Stimulated activated CD8-positive, alpha-beta memory T cell treated with anti-CD3 and anti-CD28 coated beads, Interleukin-7, amount 100 ng/mL, for 1 hour (primary cell): ENCODE measurements at regions not wholly inside any gene's neighbourhood (a gene's known extent, or its start where the extent isn't known, plus 50 kb on each side); places are given as distances from the start of the nearest gene placed in this dataset.
"Not testable (repeated sequence)": the region's sequence is repeated elsewhere in the genome, so short reads cannot be mapped to it uniquely, and the experiment has no call there.

Experiments used
- DNase-seq, 2 donors: peaks; one replicate each; pipeline ENCODE4 v3.0.0-alpha.2; 2020; ENCODE audit warnings: low read depth in 2 of 2

DNA sequence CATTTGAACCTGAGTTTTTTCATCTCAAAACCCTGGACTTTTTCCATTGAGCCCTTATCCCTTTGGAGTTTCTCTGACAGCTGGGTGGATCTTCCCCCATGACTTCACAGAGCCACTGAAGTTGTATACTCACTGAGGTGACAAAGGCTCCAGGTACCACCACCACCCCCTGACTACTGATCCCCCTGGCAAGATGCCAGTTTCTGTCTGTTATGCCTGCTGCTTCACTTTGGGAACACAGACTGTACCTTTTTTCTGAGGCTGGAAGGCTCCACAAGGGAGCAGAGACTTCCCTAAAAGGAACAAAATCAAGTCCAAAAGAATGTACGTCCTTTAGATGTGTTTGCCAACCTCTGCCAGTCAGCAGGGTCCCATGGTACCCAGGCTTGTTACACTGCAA lies 160.3 kb upstream of the JADE1 start:
- no peak for DNase-seq

DNA sequence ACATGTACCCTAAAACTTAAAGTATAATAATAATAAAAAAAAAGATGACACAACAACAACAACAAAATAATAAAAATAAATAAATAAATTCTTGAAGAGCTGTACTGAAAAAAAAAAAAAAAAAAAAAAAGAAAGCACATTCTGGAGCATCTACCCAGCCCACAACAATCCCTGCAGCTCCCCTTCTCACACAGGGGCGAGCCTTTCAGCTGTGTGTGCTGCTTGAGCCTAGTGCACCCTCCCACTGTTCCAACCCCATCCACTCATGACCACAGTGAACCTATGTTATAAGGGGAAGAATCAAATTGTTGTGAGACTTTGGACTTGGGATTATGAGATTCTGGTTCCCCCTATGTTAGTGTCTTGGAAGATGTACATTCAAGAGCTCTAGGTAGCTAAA lies 161.5 kb upstream of the JADE1 start:
- DNase-seq: no peak

DNA sequence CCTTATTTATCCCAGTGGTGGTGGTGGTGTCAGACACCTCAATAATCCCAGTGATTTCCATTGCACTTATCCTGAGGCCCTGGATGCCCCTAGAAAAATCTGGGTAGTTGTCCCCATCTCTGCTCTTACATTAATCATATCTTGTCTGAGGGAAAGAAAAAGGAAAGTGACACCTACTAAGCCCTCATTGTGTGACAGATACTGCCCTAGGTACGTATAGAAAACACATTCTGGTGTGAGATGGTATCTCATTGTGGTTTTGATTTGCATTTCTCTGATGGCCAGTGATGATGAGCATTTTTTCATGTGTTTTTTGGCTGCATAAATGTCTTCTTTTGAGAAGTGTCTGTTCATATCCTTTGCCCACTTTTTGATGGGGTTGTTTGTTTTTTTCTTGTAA lies 162.6 kb upstream of the JADE1 start:
- DNase-seq: not testable (repeated sequence)

DNA sequence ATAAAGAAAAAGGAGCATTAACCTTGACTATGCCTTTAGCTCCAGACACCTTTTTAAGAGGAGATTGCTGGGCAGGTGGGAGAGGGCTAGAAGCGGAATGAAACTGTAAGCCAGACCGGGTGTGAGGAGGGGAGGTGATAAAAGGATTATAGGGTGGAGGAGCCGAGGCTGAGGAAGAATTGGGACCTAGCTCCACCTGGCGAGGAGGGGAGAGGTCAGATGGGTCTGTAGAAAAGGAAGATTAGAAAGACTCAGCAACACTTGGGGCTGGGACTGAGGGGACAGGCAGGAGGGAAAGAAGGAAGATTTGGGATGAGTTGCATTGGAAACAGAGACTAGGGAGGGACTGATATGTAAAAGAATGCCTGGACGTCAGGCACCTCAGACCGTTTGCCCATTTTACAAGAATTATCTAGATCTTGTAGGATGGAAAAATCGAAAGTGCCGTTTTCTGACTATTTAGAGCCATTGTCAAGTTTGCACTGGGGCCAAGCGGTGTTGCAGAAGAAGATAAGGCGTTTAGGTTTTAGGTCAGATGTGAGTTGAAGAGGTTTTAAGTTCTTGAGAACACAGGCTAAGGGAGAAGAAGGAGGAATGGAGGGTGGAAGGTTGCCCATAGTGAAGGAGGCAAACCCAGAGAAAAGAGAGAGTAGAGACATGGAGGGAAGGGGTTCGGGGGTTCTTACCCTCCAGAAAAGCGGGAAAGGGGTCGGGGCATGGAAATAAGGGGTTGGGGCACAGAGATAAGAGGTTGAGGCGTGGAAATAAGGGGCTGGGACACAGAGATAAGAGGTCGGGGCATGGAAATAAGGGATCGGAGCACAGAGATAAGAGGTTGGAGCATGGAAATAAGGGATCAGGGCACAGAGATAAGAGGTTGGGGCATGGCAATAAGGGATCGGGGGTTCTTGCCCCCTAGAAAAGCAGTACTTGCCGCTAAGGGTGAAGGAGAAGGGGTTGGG lies 164.5 kb upstream of the JADE1 start:
- not testable (repeated sequence) for DNase-seq

DNA sequence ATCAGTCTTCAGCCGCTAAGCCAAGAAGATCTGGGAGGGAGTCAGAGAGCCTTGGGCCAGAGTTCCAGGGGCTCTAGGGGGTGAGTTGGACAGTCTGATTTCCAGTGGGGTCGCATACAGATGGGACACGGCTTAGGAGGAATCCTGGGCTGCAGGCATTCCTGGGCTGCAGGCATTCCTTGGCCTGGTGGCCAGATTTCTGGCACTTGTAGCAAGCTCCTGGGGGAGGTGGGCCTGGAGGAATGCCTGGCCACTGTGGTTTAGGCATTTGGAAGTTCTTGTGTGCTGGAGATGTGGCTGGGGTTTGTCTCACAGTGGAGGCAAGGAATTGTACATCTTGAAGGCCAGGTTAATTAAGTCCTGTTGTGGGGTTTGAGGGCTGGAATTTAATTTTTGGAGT lies 165.4 kb upstream of the JADE1 start:
- not testable (repeated sequence) for DNase-seq

DNA sequence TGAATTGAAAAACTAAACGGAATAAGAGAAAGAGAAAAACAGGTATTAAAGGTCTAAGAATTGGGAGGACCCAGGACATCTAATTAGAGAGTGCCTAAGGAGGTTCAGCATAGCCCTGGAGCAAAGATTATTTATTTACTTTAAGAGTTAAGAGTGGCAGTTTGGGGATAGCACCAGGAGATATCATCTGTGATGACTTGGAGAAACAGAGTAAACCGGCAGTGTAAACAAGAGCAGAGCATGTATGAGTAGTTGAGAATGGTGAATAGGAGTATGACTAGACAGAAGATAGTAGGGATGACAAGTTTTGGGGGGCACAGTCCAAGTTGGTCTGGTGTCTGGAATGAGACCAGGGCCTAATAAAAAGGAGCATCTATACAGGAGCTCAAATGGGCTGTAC lies 167.9 kb upstream of the JADE1 start:
- not testable (repeated sequence) for DNase-seq

DNA sequence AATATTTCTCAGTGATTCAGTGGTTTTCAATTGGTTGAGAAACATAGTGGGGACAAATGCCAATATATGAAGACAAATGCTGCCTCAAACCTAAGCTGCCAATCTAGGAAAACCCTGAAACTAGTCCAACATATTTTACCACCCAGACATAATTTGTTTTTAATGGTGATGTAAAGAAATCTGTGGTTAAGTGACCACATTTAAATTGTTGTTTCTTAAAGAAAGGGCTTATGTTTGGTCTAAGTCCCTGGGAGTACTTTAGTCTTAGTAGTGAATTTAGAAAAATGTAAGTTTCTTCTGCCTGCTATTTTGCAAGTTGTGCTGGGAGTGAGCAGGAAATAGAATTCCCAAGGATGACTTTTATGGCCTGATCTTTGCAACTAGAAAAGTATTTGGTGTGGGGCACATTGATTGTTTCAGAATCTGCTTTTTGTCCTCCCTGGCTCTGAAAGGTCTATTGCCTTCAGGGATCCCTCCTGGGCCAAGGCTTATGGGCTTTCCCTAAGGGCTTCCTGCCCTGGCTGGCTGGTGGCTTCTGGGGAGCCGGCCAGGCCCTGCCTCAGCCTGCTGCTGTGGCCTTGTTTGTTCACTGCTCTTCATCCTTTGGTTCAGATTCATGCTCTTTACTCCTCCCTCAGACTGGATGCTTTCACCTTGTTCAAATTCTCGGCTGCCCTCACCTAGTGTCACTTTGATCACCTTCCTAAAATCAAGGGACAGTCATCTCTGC lies 169.8 kb upstream of the JADE1 start:
- no peak for DNase-seq

DNA sequence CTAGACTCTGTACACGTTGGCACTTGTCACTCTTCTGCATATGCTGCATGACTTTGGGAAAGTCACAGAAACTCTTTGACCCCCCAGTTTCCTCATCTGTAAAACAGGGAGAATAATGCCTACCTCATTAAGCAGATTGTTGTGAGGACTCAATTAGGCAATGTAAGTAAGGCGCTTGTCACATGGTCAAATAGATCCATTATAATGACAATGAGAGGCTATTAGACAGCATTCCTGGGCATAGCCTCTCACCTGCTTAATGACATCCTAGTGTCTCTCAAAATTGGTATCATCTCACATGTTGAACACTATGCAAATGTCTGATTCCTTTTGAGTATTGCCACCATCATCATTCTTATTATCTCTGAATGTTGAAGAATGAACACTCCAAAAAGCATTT lies 172.6 kb upstream of the JADE1 start:
- no peak for DNase-seq

DNA sequence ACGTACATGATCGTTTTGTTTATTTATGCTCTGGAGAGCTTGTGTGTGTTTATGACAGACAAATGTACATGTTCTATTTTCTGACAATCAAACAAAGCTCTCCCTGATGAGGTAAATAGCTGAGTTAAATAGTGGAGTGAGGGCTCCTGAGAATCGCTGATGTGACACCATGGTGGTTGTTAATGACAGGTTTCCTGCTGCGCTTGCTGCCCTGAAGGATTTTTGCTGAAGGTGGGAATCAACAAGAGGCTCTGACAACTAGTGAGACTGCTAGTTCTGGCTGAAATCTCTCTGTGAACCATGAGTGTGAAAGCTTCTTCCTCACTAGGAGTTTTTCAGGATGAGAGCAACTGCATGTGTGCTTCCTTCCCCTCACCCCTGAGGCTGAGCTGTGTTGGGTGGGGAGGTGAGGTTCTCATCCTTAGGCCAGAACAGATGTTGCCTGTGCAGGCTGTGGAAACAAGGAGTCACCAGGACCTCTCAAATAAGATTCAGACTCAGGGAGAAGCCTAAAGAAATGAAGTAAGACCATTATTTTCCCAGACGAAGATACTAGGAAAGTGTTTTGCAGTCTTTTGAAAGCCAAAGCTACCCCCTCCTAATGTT lies 173.4 kb upstream of the JADE1 start:
- no peak for DNase-seq

DNA sequence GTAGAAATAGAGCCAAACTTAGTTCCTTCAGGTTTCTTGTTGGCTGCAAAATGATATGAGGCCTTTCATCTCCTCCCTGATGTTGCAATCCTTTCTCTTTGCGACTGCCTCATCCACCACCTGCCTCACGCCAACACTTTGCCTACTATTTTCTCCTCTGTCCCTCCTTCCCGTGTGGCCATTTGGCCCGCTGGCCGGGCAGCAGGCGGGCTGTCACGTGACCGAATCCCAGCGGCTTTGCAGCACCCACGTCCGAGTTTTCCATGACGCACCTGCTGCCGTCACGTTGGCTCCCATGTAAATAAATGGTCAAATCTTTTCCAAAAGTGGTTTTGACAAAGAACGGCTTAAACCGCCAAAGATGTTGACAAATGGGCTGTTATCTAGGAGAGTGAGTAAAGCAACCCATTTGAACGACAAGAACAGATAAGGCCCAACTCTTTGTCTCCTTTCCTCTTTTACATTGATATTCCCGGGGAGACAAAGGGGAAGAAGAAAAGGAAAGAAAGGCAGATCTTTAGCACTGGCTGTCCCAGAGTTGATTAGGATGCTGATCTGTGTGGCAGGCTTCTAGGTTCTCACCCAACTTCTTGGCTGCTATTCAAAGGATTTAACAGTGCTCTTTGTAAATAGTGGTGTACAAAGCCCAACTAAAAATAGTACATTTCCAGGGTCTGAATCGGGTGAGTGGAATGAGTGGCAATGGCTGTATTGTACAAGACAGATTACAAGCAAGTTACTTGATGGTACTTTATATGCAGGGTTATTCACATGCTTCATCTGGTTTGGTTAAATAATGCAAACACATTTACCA lies 174.2 kb upstream of the JADE1 start:
- no peak for DNase-seq

DNA sequence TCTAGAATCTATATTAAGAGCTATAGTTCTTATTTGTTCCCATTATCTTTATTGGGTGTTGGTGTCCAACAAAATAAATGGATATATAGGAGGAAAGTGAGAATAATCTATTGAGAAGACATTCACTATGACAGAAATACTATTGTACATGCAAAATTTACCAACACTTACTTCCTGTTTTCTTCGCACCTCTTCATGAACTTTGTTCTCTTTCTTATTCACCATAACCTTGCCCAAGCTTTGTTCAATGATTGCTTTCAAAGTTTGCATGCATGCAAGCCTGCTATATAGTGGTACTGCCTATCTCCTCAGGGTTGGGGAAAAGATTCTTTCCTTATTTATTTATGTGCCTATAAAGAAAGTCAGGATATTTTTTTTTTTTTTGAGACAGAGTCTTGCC lies 176.4 kb upstream of the JADE1 start:
- DNase-seq: no peak

DNA sequence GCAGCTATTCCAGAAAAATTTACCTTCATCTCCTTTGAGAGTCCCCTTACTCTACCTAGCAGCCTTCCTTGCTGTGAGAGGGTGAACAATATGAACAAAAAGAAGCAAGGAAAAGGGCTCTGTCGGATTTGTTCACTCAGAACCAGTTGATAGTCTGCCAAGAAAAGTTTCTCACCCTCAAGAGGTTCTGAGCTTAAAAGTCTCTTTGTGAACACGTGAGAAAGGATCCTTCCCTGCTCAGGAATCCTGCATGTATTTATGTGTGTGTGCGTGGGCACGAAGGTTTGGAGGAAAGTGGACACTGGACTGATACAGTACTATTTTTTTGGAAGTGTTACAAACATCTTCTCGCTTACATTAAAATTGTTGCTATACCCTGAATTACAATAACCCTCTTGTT lies 178.6 kb upstream of the JADE1 start:
- no peak for DNase-seq

DNA sequence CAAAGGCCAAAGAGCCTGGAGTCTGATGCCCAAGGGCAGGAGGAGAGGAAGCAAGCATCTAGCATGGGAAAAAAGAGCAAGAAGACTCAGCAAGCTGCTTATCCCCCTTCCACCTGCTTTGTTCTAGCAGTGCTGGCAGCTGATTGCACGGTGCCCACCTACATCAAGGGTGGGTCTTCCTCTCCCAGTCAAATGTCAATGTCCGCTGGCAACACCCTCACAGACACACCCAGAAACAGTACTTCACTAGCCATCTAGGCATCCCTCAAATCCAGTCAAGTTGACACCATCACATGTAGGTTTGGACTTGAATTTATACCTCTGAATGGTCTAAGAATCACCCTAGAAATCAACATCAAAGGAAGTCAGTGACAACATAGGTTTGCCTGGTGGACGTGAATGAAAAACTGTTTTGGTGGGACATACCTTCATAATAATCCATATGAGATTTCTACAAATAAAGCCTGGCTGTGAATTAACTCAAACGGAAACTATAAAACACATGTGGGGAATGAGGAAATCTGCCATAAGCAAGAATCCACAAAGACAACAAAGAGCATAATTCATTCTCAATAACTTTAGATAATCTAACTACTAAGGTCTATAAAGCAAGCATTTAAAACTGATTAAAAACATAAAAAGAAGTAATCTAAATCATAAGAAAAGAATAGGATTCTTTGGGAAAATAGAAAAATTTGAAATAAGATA lies 185.8 kb upstream of the JADE1 start:
- DNase-seq: no peak

DNA sequence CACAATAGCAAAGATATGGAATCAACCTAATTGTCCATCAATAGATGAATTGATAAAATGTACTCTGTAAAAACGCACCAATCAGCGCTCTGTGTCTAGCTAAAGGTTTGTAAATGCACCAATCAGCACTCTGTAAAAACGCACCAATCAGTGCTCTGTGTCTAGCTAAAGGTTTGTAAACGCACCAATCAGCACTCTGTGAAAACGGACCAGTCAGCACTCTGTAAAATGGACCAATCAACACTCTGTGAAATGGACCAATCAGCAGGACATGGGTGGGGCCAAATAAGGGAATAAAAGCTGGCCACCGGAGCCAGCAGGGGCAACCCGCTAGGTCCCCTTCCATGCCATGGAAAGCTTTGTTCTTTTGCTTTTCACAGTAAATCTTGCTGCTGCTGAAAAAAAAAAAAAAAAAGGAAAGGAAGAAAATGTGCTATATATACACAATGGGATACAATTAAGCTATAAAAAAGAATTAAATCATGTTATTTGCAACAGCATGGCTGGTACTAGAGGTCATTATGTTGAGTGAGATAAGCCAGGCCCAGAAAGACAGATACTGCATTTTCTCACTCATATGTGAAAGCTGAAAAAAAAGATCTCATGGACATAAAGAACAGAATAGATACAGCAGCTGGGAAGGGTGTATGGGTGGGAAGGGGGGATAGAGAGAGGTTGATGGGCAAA lies 189.1 kb upstream of the JADE1 start:
- not testable (repeated sequence) for DNase-seq

DNA sequence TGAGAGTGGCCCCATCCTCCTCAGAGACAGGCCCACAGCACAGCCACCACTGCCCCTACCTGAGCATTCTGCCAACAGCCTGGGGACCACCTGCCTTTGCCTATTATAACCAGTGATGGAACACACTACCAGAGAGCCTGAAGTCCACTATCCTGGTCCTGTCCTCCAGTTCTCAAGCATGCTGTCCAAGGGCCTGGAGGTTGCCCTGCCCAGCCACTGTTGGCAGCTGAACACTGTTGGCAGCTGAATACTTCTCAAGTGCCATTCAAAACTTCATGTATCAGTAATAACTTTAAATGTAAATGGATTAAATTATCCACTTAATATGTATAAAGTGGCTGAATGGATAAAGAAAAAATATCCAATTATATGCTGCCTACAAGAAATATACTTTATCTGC lies 194.3 kb upstream of the JADE1 start:
- no peak for DNase-seq

DNA sequence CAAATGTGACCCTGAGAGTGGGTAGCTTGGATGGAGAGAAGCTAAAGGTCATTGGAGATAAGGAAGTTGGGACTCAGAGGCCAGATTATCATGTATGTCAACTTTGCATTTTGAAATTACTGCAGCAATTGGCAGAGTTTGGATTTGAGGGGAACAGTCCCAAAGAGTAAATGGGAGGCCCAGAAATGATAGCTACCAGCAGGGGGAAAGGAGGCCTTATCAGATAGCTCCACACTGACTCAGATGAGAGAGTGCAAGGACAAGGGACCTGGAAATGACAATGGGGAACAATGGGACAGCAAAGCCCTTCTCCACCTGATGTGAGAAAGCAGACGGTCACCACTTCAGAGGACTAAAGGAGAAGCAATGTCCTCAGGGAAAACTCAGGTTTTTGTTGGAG lies 201.5 kb upstream of the JADE1 start:
- no peak for DNase-seq

DNA sequence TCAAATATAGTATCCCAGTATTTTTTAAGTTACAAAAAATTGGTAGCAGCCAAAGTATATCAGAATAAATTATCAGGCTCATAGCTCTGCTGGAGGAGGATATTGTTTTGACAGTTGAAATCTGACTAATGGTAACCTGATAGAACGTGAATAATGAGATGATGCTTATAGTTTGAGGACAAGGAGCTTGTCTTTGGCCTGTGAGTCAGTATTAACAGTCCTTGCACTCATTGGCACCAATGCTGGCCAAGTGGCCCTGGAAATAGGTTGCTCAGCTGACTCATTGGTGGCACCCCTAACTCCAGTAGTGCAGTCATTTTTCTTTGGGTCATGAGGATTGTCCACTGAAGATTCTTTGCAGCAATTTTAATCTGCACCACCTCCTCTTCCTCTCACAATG lies 203.3 kb upstream of the JADE1 start:
- DNase-seq: no peak

DNA sequence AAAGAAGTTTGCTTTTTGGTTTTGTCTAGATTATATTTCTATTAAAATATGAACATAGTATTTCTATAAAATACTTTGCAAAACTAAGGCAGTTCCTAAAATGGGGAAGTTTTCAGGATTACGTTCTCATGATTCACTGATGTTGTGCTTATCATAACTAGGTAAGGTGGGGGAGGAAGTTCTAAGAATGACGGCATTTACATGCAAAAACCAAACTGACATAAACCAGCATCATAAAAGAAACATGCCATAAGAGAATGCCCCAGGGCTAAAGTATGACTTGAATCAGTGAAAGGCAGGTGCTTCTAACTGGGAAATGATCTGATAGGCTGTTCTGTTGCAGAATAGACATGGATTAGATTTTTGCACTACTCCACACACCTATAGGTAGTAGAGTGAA lies 204.7 kb upstream of the JADE1 start:
- no peak for DNase-seq

DNA sequence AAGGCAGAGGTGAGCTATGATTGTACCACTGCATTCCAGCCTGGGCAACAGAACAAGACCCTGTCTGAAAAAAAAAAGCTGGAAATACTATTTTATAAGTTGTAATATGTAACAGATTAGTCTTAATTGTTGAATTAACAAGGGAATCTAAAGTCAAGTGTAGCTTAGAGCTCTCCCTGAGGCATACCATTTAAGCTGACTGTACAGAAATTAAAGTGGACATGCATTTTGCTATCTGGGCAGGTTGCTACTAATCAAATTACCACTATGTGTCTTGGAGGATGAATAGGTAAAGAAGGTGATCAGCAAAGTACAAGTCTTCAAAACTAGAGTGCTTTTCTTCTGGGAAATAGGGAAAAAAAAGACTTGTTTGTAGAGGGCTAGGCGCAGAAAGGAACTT lies 205.3 kb upstream of the JADE1 start:
- no peak for DNase-seq

DNA sequence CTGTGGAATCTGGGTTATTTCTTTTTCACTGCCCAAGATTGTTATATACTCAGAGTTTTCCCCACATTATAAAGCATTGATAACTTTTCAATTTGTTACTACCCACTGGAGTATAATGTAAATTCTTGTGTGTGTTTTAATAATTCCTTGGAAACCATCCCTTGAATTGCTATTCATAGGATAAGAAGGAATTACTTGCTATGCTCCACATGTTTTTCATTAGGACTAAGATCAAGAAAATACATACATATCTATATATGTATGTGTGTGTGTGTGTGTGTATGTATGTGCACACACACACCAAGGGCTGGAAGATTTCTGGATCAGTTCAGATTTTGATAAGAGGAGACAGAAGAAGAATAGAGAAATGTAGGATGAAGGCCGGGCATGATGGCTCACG lies 206.4 kb upstream of the JADE1 start:
- no peak for DNase-seq
